ENCODE measurements at regions not wholly inside any gene's neighbourhood (a gene's known extent, or its start where the extent isn't known, plus 50 kb on each side); places are given as distances from the start of the nearest gene placed in this dataset.

GRCh38 chrX:121823406-121823805 is 776.0 kb downstream of the GLUD2 start:
- no peak for TF ChIP-seq ZNF785 (tag by site-specific recombination; IDR thresholded peaks at IDR 0.05)
- TF ChIP-seq ZNF776 (tag by site-specific recombination; IDR thresholded peaks at IDR 0.05; ENCODE audit: borderline replicate concordance) = no peak
- TF ChIP-seq, protein P1, sequence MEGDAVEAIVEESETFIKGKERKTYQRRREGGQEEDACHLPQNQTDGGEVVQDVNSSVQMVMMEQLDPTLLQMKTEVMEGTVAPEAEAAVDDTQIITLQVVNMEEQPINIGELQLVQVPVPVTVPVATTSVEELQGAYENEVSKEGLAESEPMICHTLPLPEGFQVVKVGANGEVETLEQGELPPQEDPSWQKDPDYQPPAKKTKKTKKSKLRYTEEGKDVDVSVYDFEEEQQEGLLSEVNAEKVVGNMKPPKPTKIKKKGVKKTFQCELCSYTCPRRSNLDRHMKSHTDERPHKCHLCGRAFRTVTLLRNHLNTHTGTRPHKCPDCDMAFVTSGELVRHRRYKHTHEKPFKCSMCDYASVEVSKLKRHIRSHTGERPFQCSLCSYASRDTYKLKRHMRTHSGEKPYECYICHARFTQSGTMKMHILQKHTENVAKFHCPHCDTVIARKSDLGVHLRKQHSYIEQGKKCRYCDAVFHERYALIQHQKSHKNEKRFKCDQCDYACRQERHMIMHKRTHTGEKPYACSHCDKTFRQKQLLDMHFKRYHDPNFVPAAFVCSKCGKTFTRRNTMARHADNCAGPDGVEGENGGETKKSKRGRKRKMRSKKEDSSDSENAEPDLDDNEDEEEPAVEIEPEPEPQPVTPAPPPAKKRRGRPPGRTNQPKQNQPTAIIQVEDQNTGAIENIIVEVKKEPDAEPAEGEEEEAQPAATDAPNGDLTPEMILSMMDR (tag by site-specific recombination; IDR thresholded peaks at IDR 0.05) = no peak
- no peak for TF ChIP-seq ZNF747 (tag by site-specific recombination; IDR thresholded peaks at IDR 0.05)
- TF ChIP-seq ZNF530 (tag by site-specific recombination; IDR thresholded peaks at IDR 0.05; ENCODE audit: low read depth) = no peak
- no peak for TF ChIP-seq ZBTB17 (tag by site-specific recombination; IDR thresholded peaks at IDR 0.05)
- TF ChIP-seq ZNF239 (tag by site-specific recombination; IDR thresholded peaks at IDR 0.05) = no peak
- TF ChIP-seq ZNF843 (tag by site-specific recombination; IDR thresholded peaks at IDR 0.05) = no peak
- TF ChIP-seq ZFP3 (tag by site-specific recombination; IDR thresholded peaks at IDR 0.05; ENCODE audit: low read depth) = no peak
